ENCODE measurements at regions not wholly inside any gene's neighbourhood (a gene's known extent, or its start where the extent isn't known, plus 50 kb on each side); places are given as distances from the start of the nearest gene placed in this dataset.
"Not testable (repeated sequence)": the region's sequence is repeated elsewhere in the genome, so short reads cannot be mapped to it uniquely, and the experiment has no call there.

DNA sequence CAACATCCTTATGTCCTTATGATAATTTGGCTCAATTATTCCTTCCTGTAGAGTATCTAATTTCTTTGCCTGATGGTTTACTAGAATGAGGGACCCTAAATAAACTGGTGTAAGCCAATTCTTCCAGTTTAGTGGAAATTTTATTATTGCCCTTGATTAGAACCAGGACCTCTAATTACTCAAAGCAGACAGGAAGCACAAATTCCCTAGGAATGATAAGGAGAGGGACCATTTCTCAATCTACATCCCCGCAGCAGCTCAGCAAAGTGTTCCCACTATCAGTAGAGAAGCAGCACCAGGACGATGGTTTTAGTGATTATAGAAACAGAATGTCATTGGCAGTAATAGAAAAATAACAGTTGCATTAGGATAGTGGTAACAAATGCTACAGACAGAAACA, 97.1 kb downstream of the PLPPR4 start:
- DNase-seq, result no peak

DNA sequence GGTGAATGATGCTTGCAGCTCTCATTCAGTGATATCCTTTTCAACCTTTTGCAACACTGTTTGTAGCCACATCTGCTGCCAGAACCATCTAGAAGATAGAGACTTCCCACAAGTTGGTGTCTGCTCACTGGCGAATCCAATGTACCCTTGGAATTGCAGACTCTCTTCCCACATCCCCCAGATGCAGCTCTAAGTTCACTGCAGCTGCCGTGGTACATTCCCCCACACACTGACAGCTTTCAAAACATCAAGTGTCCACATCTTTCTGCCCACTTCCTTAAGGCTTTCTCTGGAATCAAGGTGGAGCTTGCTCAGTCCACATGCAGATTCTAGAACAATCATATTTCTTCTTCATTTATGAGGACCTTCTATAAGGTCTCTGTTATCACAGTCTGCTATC, 99.2 kb downstream of the PLPPR4 start:
- DNase-seq, result no peak

DNA sequence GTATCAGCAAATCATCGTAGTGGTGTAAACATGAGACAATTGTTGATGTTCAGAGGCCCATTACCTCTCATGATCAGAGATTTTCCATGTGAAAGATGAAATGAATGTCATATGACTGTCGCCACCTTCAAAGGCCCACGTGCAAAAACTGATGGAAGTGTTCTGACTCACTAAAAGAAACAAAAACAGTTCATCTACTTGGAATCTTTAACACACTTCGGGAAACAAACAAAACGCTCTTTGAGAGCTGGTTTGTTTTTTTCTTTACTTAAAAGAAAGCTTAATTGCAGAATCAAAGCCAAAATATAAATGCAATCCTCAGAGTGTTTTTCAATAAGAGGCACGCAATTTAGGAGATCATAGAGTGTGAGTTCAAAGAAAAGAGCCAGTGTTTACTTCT, 100.8 kb downstream of the PLPPR4 start:
- no peak for DNase-seq

GRCh38 chr1:99365545-99365944, 101.3 kb downstream of the PLPPR4 start:
- no peak for DNase-seq

DNA sequence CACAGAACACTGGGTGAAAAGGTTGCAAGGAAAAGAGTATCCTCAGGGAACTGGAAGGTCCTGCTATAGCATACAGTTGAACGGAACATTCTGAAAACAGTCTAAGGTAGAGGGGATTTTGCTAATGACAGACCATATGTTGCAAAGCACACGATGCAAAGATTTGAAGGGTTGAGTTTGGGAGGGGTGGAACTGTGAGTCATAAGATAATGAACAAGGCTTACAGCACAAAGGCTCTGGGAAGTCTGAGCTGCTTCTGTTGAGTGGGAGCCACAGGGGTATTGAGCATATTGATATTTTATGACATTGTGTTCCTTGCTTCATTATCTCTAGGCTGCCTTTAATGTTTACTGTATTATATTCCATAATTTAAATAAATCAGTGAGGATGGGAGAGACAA, 104.9 kb downstream of the PLPPR4 start:
- no peak for DNase-seq

- no peak for DNase-seq
Observed at GRCh38 chr1:99370476-99370875, 106.2 kb downstream of the PLPPR4 start.

- no peak for DNase-seq
Observed at GRCh38 chr1:99371413-99371812, 107.1 kb downstream of the PLPPR4 start.

DNA sequence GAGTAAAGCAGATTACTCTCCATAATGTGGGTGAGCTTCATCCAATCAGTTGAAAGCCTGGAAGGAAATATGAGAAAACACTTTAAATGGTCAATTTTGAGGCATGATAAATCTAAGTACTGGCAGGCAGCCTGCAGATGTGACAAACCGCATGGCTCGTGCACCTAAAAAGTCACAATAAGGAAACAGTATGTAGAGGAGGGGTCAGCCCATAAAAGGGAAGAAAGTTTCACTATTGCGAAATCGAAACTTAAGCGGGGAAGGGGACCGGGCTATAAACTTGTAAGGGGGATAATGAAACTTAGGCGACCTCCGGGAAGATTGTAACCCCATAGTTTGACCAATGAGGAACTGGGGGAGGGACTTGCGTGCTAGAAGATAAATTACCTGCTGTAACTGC, 109.8 kb downstream of the PLPPR4 start:
- no peak for DNase-seq

GRCh38 chr1:99374693-99375092, 110.4 kb downstream of the PLPPR4 start:
- not testable (repeated sequence) for DNase-seq

DNA sequence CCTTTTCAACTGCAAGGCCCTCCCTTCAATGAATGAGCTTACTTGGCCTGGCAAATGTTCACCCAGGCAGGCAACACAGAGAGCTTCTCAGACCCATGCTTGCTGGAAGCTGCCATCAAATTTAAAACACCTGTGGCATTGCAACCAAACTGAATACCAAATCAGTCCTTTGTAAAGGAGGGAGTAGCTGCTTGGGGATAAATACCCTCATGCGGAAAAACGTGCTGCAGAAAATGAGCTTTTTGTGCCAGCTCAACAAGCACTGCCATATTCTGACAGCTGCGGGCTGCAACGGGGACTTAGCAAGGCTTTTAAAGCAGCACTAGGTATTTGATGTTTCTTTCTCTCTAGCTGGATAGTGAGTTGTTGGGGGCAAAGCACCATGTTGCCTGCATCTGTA, 119.7 kb downstream of the PLPPR4 start:
- DNase-seq, result peak; percentile 23

DNA sequence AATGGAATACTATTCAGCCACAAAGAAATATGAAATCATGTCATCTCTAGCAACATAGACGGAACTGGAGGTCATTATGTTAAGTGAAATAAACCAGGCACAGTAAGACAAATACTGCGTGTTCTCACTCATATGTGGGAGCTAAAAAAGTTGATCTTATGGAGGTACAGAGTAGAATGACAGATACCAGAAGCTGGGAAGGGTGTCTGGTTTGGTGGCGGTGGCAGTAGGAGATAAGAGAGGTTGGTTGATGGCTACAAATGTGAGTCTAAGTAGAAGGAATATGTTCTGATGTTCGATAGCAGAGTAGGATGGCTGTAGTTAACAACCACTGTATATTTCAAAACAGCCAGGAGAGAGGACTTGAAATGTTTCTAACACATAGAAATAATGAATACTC, 121.6 kb downstream of the PLPPR4 start:
- DNase-seq, result no peak

GRCh38 chr1:99396389-99396788, 132.1 kb downstream of the PLPPR4 start:
- no peak for DNase-seq

- DNase-seq, result no peak
Observed at GRCh38 chr1:99397029-99397428, 132.7 kb downstream of the PLPPR4 start.

DNA sequence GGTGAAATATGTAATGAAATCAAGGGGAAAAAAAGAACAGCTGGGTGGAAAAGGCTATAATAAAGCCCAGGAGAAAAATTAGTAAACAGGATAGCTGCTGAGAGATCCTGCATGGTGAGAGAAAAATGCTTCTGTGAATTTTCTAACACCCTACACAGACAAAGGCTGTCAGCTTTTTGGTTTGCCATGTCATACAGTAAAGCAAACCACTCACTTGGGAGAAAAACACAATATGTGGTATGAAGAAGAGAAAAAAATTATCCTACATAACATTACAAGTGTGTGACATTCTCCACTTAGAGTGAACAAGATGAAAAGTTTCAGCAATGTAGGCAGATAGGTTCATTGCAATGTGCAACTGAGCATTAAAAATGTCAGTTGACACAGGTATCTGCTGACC, 133.6 kb downstream of the PLPPR4 start:
- DNase-seq, result peak; percentile 17

DNA sequence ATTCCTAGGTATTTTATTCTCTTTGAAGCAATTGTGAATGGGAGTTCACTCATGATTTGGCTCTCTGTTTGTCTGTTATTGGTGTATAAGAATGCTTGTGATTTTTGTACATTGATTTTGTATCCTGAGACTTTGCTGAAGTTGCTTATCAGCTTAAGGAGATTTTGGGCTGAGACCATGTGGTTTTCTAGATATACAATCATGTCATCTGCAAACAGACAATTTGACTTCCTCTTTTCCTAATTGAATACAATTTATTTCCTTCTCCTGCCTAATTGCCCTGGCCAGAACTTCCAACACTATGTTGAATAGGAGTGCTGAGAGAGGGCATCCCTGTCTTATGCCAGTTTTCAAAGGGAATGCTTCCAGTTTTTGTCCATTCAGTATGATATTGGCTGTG, 137.3 kb downstream of the PLPPR4 start:
- DNase-seq, result not testable (repeated sequence)

GRCh38 chr1:99404399-99404798, 140.1 kb downstream of the PLPPR4 start:
- DNase-seq, result not testable (repeated sequence)

- DNase-seq, result not testable (repeated sequence)
Observed at GRCh38 chr1:99405325-99405724, 141.0 kb downstream of the PLPPR4 start.

- DNase-seq, result no peak
Observed at GRCh38 chr1:99407018-99407417, 142.7 kb downstream of the PLPPR4 start.

DNA sequence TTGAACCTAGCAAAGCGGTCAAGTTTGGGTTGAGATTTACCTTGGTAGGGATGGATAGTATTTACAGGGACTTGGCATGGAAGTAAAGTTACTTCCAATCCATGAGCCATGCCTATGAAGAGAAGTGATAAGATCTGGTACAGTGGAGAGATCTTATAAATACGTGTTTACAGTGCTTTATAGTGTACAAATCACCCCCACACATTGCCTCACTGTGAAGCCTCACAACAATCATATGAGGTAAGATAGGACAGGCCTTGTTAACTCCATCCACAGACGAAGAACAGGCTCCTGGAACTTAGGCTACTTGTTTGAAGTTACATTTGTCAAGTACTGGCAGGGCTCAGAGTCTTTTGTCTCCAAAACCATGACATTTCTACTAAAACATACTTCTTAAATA, 159.8 kb downstream of the PLPPR4 start:
- no peak for DNase-seq

GRCh38 chr1:99429754-99430153, 165.5 kb downstream of the PLPPR4 start:
- DNase-seq, result no peak

GRCh38 chr1:99438656-99439230, 174.5 kb downstream of the PLPPR4 start:
- DNase-seq, result no peak

GRCh38 chr1:99439433-99440075, 175.3 kb downstream of the PLPPR4 start:
- no peak for DNase-seq

- DNase-seq, result no peak
Observed at GRCh38 chr1:99441299-99442095, 177.2 kb downstream of the PLPPR4 start.
